ENCODE measurements at regions not wholly inside any gene's neighbourhood (a gene's known extent, or its start where the extent isn't known, plus 50 kb on each side); places are given as distances from the start of the nearest gene placed in this dataset.
"Not testable (repeated sequence)": the region's sequence is repeated elsewhere in the genome, so short reads cannot be mapped to it uniquely, and the experiment has no call there.

DNA sequence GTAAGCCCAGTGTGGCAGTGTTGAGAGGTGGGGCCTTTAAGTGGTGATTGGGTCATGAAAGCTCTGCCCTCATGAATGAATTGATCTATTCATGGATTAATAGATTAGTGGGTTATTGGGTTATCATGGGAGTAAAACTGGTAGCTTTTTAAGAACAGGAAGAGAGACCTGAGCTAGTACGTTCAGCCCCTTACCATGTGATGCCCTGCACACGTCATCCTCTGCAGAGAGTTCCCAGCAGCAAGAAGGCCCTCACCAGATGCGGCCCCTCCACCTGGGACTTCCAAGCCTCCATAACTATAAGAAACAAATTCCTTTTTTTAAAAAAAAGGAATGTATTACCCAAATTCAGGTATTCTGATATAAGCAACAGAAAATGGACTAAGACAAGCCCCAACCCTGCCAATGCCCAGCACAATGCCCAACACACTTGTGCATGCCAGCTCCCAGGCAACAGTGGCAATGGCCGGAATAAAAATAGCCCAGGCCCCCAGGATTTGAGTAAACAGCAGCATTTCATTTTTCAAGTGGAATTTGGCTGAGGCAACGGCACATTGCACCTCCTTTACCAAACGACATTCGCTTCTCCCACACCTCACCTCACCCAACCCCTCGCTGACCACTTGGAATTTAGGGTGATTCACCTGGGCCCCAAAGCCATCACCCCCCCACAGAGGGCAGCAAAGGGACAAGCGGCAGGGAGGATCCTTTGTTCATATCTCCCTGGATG, 215.9 kb downstream of the TOMM20 start:
- H3K9ac ChIP-seq (ENCODE audit: low read length in 2 of 2), result no peak overlapping the region
- no peaks in the 10 kb centered on the region for H3K36me3 ChIP-seq (ENCODE audit: control insufficient read depth in 2 of 2, insufficient read depth in 2 of 2, low read length in 2 of 2)
- no peaks in the 10 kb centered on the region for H3K9me3 ChIP-seq (ENCODE audit: control insufficient read depth in 2 of 2, low read length in 2 of 2)
- H3K27ac ChIP-seq (ENCODE audit: low read length), result peak overlapping the region; percentile 75
- peak overlapping the region; percentile 30 to 44 for H3K4me3 ChIP-seq (ENCODE audit: low read length in 2 of 2)
- no peaks in the 10 kb centered on the region for H3K27me3 ChIP-seq (ENCODE audit: control insufficient read depth in 1 of 2, insufficient read depth in 2 of 2, low read length in 2 of 2)
- H3K4me1 ChIP-seq (ENCODE audit: control insufficient read depth, insufficient read depth, low read length), result peaks cover 47% of the 10 kb centered on the region

DNA sequence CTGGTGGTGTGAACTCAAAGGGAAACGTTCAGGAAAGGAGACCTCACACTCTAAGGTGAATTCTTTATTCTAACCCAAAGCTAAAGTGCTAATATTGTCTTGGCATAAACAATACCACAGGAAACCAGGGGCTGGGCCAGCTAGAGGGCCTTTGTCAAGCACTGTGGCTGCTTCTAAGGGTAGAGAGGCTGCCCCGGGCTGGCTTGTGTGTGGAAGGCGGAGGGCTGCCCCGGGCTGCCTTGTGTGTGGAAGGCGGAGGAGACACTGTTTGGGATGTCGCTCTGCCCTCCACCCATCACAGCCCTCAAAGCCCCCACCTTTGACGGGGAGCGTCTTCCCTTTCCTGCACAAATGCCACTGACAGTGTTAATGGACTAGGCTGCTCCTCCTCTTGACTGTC, 216.8 kb downstream of the TOMM20 start:
- H3K4me3 ChIP-seq (ENCODE audit: low read length in 2 of 2), result no peak overlapping the region
- H3K36me3 ChIP-seq (ENCODE audit: control insufficient read depth in 2 of 2, insufficient read depth in 2 of 2, low read length in 2 of 2), result no peaks in the 10 kb centered on the region
- H3K27ac ChIP-seq (ENCODE audit: low read length), result peak overlapping the region; percentile 49
- no peak overlapping the region for H3K9ac ChIP-seq (ENCODE audit: low read length in 2 of 2)
- no peaks in the 10 kb centered on the region for H3K9me3 ChIP-seq (ENCODE audit: control insufficient read depth in 2 of 2, low read length in 2 of 2)
- peaks cover 38% of the 10 kb centered on the region for H3K4me1 ChIP-seq (ENCODE audit: control insufficient read depth, insufficient read depth, low read length)
- H3K27me3 ChIP-seq (ENCODE audit: control insufficient read depth in 1 of 2, insufficient read depth in 2 of 2, low read length in 2 of 2), result no peaks in the 10 kb centered on the region

DNA sequence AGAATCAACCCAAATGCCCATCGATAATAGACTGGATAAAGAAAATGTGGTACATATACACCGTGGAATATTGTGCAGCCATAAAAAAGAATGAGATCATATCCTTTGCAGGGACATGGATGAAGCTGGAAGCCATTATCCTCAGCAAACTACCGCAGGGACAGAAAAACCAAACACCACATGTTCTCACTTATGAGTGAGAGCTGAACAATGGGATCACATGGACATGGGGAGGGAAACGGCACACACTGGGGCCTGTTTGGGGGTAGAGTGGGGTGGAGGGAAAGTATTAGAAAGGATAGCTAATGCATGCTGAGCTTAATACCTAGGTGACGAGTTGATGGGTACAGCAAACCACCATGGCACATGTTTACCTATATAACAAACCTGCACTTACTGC, 217.5 kb downstream of the TOMM20 start:
- H3K9me3 ChIP-seq (ENCODE audit: control insufficient read depth in 2 of 2, low read length in 2 of 2); H3K4me3 ChIP-seq (ENCODE audit: low read length in 2 of 2); H3K36me3 ChIP-seq (ENCODE audit: control insufficient read depth in 2 of 2, insufficient read depth in 2 of 2, low read length in 2 of 2); H3K27me3 ChIP-seq (ENCODE audit: control insufficient read depth in 1 of 2, insufficient read depth in 2 of 2, low read length in 2 of 2); H3K27ac ChIP-seq (ENCODE audit: low read length); H3K9ac ChIP-seq (ENCODE audit: low read length in 2 of 2): not testable (repeated sequence)
- peaks cover 33% of the 10 kb centered on the region for H3K4me1 ChIP-seq (ENCODE audit: control insufficient read depth, insufficient read depth, low read length)

DNA sequence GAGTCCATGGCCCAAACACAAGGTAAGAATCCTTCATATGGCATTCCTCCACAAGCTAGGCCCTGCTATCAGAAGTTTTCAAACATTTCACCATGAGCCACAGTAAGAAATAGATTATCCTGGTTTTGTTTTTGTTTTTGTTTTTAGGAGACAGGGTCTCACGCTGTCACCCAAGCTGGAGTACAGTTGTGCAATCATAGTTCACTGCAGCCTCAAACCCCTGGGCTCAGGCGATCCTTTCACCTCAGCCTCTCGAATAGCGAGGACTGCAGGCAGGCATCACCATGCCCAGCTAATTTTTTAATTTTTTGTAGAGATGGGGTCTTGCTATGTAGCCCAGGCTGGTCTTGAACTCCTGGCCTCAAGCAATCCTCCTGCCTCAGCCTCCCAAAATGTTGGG, 218.8 kb downstream of the TOMM20 start:
- no peaks in the 10 kb centered on the region for H3K36me3 ChIP-seq (ENCODE audit: control insufficient read depth in 2 of 2, insufficient read depth in 2 of 2, low read length in 2 of 2)

DNA sequence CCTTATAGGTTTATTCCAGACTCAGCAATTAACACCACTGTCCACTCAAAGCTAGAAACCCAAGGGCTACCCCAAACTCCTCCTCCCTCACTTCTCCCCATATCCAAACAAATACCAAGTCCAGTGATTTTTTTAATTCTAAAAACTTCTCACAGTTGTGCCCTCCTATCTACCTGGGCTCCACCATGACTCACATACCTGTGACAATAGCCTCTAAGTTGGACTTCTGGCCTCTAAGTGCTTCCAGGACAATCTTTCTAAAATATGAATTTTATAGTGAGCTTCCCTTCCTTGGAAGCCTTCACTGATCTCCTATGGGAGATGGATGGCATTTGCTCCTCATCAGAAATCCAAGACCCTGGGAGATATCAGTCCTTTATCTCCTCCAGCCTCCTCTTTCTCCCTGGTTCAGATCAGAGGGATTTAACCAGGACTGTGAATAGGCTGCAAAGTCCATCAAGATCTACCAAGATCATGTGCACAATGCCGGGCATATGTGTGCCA, 219.3 kb downstream of the TOMM20 start:
- Histone ChIP-seq H3K4me1 (ENCODE audit: control insufficient read depth, insufficient read depth, low read length) (peaks cover 32% of the 10 kb centered on the region), H3K27me3 (ENCODE audit: control insufficient read depth in 1 of 2, insufficient read depth in 2 of 2, low read length in 2 of 2) (no peaks in the 10 kb centered on the region), H3K27ac (ENCODE audit: low read length) (no peak overlapping the region), H3K36me3 (ENCODE audit: control insufficient read depth in 2 of 2, insufficient read depth in 2 of 2, low read length in 2 of 2) (no peaks in the 10 kb centered on the region), H3K4me3 (ENCODE audit: low read length in 2 of 2) (no peak overlapping the region), H3K9ac (ENCODE audit: low read length in 2 of 2) (no peak overlapping the region), H3K9me3 (ENCODE audit: control insufficient read depth in 2 of 2, low read length in 2 of 2) (no peaks in the 10 kb centered on the region)

More for the DNA sequence above, 218.8 kb downstream of the TOMM20 start:
- no peaks in the 10 kb centered on the region for H3K27me3 ChIP-seq (ENCODE audit: control insufficient read depth in 1 of 2, insufficient read depth in 2 of 2, low read length in 2 of 2)
- peaks cover 32% of the 10 kb centered on the region for H3K4me1 ChIP-seq (ENCODE audit: control insufficient read depth, insufficient read depth, low read length)
- H3K27ac ChIP-seq (ENCODE audit: low read length), result no peak overlapping the region
- no peaks in the 10 kb centered on the region for H3K9me3 ChIP-seq (ENCODE audit: control insufficient read depth in 2 of 2, low read length in 2 of 2)
- no peak overlapping the region for H3K9ac ChIP-seq (ENCODE audit: low read length in 2 of 2)
- H3K4me3 ChIP-seq (ENCODE audit: low read length in 2 of 2), result no peak overlapping the region

DNA sequence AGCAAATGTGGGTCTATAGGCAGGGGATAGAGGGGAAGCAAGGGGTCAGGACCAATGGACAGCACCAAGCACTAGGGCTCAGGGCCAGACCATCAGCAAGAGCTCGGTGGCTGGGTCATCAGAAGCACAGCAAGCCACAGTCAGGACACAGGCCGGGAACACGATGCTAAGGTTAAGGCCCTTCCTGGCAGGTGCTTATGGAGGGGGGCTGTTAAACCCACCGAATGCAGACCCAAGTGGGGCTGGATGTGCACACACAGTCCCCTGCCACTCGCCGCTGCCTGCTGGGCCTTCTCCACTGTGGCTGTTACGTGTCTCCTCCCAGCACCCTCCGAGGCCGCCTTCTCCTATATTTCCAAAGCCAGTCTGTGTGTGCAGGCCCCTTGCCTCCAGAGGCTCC, 220.1 kb downstream of the TOMM20 start:
- H3K36me3 ChIP-seq (ENCODE audit: control insufficient read depth in 2 of 2, insufficient read depth in 2 of 2, low read length in 2 of 2), result no peaks in the 10 kb centered on the region
- no peaks in the 10 kb centered on the region for H3K9me3 ChIP-seq (ENCODE audit: control insufficient read depth in 2 of 2, low read length in 2 of 2)
- H3K9ac ChIP-seq (ENCODE audit: low read length in 2 of 2), result no peak overlapping the region
- H3K4me3 ChIP-seq (ENCODE audit: low read length in 2 of 2), result no peak overlapping the region
- H3K27me3 ChIP-seq (ENCODE audit: control insufficient read depth in 1 of 2, insufficient read depth in 2 of 2, low read length in 2 of 2), result no peaks in the 10 kb centered on the region
- H3K27ac ChIP-seq (ENCODE audit: low read length), result no peak overlapping the region
- H3K4me1 ChIP-seq (ENCODE audit: control insufficient read depth, insufficient read depth, low read length), result peaks cover 26% of the 10 kb centered on the region

DNA sequence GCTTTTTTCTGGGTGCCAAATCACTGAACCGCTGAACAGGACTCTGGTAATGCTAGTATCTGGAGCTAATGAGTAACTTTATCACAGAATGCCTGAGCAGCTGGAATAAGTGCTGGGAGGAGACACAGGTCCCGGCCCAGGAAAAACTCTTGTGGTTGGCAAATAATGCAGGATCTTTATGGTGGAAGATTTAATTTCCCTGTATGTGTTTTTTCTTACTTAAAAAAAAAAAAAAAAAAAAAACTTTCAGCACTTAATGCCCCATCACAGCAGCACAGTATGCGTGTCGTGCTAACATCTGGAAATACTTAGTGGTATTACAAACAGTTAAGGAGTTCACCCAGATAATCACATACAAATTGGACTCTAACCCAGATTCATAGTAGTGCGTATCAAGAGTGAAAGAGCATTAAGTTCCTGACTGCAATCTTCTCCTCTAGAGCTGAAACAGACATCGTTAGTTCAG, 220.7 kb downstream of the TOMM20 start:
- Histone ChIP-seq H3K27me3 (ENCODE audit: control insufficient read depth in 1 of 2, insufficient read depth in 2 of 2, low read length in 2 of 2) (no peaks in the 10 kb centered on the region), H3K27ac (ENCODE audit: low read length) (no peak overlapping the region), H3K36me3 (ENCODE audit: control insufficient read depth in 2 of 2, insufficient read depth in 2 of 2, low read length in 2 of 2) (no peaks in the 10 kb centered on the region), H3K4me3 (ENCODE audit: low read length in 2 of 2) (no peak overlapping the region), H3K9ac (ENCODE audit: low read length in 2 of 2) (no peak overlapping the region), H3K9me3 (ENCODE audit: control insufficient read depth in 2 of 2, low read length in 2 of 2) (no peaks in the 10 kb centered on the region), H3K4me1 (ENCODE audit: control insufficient read depth, insufficient read depth, low read length) (peaks cover 20% of the 10 kb centered on the region)

DNA sequence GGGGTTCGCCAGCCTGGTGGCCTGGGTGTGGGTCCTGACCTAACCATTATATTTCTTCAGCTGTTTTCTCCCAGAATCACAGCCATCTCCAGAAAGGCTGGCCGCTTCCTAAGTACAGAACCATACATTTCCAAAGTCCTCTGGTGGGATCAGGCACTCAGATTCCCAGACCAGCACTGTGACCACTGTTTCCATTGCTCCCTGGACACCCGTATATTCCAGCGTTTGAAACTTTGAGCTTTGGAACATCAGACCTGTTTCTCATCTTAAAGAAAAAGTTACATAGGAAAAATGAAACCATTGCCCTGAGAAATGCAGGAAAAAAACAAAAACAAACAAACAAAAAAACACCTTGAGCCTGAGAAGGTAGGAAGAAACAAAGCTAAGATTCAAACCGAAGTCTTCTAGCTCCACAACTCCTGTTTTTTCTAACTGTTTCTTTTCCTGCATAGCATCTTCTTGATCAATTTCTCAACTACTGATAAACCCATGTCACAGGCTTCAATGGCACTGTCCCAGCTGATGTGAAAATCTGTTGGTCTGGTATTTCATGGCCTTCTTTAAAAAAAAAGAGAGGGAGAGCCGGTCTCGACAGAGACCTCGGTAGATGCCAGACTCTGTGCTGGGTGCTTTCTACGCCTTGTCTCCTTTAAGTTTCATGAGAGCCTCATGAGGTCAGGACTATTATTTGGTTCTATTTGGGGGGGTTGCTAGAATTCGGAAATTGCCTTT, 221.3 kb downstream of the TOMM20 start:
- Histone ChIP-seq H3K27ac (ENCODE audit: low read length) (no peak overlapping the region), H3K27me3 (ENCODE audit: control insufficient read depth in 1 of 2, insufficient read depth in 2 of 2, low read length in 2 of 2) (no peaks in the 10 kb centered on the region), H3K9ac (ENCODE audit: low read length in 2 of 2) (no peak overlapping the region), H3K36me3 (ENCODE audit: control insufficient read depth in 2 of 2, insufficient read depth in 2 of 2, low read length in 2 of 2) (no peaks in the 10 kb centered on the region), H3K4me3 (ENCODE audit: low read length in 2 of 2) (no peak overlapping the region), H3K9me3 (ENCODE audit: control insufficient read depth in 2 of 2, low read length in 2 of 2) (no peaks in the 10 kb centered on the region), H3K4me1 (ENCODE audit: control insufficient read depth, insufficient read depth, low read length) (peaks cover 14% of the 10 kb centered on the region)

DNA sequence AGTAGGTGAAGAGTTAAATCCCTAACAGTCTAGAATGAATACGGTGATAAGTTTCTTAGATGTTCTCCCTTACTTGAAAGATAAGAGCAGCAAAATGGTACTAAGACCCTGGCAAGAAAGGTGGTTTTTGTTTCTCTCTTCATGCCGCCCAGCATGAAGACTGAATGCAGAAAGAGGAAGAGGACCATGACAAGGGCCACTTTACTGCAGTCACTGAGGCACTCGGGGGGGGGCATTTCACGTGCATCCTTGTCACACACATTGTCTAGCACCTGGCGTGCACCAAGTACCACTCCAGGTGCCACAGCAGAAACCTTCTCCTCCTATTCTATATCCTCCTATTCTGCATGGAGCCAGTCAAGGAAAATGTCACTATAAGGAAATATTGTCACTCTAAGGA, 222.0 kb downstream of the TOMM20 start:
- H3K4me3 ChIP-seq (ENCODE audit: low read length in 2 of 2), result no peak overlapping the region
- no peak overlapping the region for H3K27ac ChIP-seq (ENCODE audit: low read length)
- no peaks in the 10 kb centered on the region for H3K27me3 ChIP-seq (ENCODE audit: control insufficient read depth in 1 of 2, insufficient read depth in 2 of 2, low read length in 2 of 2)
- H3K36me3 ChIP-seq (ENCODE audit: control insufficient read depth in 2 of 2, insufficient read depth in 2 of 2, low read length in 2 of 2), result no peaks in the 10 kb centered on the region
- no peaks in the 10 kb centered on the region for H3K9me3 ChIP-seq (ENCODE audit: control insufficient read depth in 2 of 2, low read length in 2 of 2)
- H3K9ac ChIP-seq (ENCODE audit: low read length in 2 of 2), result no peak overlapping the region
- peaks cover 7% of the 10 kb centered on the region for H3K4me1 ChIP-seq (ENCODE audit: control insufficient read depth, insufficient read depth, low read length)

DNA sequence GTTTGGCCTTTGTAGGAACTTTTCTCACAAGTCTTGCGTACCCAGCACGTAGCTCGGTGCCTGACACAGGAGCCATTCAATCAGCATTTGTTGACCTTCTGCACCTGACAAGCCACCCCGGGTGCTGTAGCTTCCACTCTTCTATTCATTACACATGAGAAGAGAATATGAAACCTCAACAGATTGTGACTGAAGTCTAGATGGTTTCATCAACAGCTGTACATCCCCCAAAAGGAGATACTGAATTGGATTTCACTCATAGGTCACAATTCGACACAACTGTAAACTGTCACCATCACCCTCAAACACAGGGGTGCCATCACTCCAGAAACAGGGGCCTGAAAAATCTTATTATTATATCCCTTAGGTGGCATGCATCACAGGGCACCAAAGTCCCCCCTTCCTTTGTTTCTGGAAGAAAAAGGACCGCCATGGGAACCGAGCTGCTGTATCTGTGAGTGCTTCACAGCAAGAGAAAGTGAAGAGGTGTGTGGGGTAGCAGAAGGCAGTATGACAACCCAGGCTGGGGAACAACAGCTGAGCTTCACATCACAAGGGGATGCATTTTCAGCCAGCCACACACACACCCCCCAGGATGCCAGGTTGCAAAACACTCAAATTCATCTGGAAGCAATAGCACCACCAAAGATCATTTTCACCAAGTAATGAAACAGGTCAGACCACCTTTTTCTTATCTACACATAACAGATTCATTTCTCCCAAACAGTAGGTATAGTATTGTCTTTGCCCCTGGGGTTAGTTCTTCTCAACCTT, 225.7 kb downstream of the TOMM20 start:
- Histone ChIP-seq H3K27ac (ENCODE audit: low read length) (no peak overlapping the region), H3K27me3 (ENCODE audit: control insufficient read depth in 1 of 2, insufficient read depth in 2 of 2, low read length in 2 of 2) (no peaks in the 10 kb centered on the region), H3K9me3 (ENCODE audit: control insufficient read depth in 2 of 2, low read length in 2 of 2) (no peaks in the 10 kb centered on the region), H3K36me3 (ENCODE audit: control insufficient read depth in 2 of 2, insufficient read depth in 2 of 2, low read length in 2 of 2) (no peaks in the 10 kb centered on the region), H3K4me3 (ENCODE audit: low read length in 2 of 2) (no peak overlapping the region), H3K4me1 (ENCODE audit: control insufficient read depth, insufficient read depth, low read length) (peaks cover 7% of the 10 kb centered on the region), H3K9ac (ENCODE audit: low read length in 2 of 2) (no peak overlapping the region)
